ENCODE measurements at regions not wholly inside any gene's neighbourhood (a gene's known extent, or its start where the extent isn't known, plus 50 kb on each side); places are given as distances from the start of the nearest gene placed in this dataset.

- no peaks in the 10 kb centered on the region for H3K36me3 Mint-ChIP-seq (ENCODE audit: low read depth)
- TF ChIP-seq, protein P1, sequence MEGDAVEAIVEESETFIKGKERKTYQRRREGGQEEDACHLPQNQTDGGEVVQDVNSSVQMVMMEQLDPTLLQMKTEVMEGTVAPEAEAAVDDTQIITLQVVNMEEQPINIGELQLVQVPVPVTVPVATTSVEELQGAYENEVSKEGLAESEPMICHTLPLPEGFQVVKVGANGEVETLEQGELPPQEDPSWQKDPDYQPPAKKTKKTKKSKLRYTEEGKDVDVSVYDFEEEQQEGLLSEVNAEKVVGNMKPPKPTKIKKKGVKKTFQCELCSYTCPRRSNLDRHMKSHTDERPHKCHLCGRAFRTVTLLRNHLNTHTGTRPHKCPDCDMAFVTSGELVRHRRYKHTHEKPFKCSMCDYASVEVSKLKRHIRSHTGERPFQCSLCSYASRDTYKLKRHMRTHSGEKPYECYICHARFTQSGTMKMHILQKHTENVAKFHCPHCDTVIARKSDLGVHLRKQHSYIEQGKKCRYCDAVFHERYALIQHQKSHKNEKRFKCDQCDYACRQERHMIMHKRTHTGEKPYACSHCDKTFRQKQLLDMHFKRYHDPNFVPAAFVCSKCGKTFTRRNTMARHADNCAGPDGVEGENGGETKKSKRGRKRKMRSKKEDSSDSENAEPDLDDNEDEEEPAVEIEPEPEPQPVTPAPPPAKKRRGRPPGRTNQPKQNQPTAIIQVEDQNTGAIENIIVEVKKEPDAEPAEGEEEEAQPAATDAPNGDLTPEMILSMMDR (IDR thresholded peaks at IDR 0.05; ENCODE audit: unreplicated experiment in 3 of 3), result no peak
- no peaks in the 10 kb centered on the region for H3K9me3 Mint-ChIP-seq
- H3K27me3 Mint-ChIP-seq (ENCODE audit: low read depth), result no peaks in the 10 kb centered on the region
- peak overlapping the region in 2 of 3 experiments; percentile 4 to 11 for H3K27ac Mint-ChIP-seq
- H3K4me1 Mint-ChIP-seq, result peaks cover 54% of the 10 kb centered on the region
- no peak overlapping the region for H3K4me3 Mint-ChIP-seq
Measured at GRCh38 chr7:124452186-124452585, 313.4 kb downstream of the GPR37 start.

GRCh38 chr7:124449896-124450295 is 315.7 kb downstream of the GPR37 start:
- peaks cover 49% of the 10 kb centered on the region for H3K4me1 Mint-ChIP-seq

DNA sequence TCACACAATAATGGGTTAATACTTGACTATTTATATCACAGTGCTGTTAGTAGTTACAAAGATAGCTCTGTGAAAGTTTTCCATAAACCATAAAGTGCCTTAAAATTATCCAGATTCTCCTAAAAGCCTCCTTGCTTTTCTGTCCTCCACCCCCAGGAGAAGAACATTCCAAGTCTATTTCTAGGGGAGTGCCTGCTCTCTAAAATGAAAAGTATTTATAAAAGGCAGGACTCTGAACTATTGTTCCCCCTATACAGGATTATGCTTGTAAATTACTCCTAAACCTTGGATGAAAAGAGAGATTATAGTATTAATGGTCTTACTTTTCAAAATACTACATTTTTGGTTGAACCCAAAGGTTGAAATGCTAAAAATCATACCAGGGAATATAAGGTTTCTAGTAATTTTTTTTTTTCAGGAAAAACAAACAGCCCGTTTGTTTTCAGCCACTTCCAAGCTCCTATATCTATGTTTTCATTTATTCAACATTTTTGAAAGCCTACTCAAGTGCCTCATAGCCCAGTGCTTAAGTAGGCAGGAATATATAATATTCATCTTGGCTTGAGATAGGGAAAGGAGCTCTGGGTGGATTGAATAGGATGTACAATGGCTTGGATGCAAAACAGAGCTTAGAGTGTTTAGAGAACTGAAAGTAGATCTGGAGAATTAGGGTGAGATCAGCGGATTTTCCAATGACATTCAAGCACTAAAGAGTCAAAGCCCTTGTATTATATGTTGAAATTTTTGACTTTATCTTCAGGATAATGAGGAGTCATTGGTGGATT is 320.7 kb downstream of the GPR37 start:
- Mint-ChIP-seq H3K36me3 (ENCODE audit: low read depth) (no peaks in the 10 kb centered on the region), H3K27me3 (ENCODE audit: low read depth) (no peaks in the 10 kb centered on the region), H3K9me3 (no peaks in the 10 kb centered on the region), H3K4me1 (peaks cover 19% of the 10 kb centered on the region), H3K27ac (no peak overlapping the region), H3K4me3 (no peak overlapping the region)
- TF ChIP-seq, protein P1 (IDR thresholded peaks at IDR 0.05; ENCODE audit: unreplicated experiment in 3 of 3), result no peak

More at GRCh38 chr7:124449896-124450295, 315.7 kb downstream of the GPR37 start:
- no peaks in the 10 kb centered on the region for H3K9me3 Mint-ChIP-seq
- TF ChIP-seq, protein P1 (IDR thresholded peaks at IDR 0.05; ENCODE audit: unreplicated experiment in 3 of 3), result no peak
- H3K27ac Mint-ChIP-seq, result peak overlapping the region; percentile 50 to 67 (median 63)
- no peaks in the 10 kb centered on the region for H3K27me3 Mint-ChIP-seq (ENCODE audit: low read depth)
- peak overlapping the region in 1 of 3 experiments; percentile 51 for H3K4me3 Mint-ChIP-seq
- H3K36me3 Mint-ChIP-seq (ENCODE audit: low read depth), result no peaks in the 10 kb centered on the region

DNA sequence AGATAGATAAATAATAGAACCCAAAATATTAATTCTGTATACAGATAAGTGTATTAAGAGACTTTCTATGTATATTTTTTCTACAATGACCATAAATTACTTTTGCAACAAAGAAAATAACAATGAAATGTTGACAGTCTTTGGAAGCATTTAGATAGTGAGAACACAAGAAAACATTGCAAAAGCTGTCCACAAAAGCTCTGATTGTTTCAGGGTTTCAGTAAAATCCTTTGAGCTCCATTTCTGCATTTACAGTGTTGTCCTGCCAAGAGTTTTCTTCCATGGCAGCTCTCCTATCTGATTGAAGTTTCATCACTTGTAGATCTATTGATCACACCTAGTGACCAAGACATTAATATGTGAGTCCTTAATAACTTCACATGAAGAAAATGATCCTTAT is 321.8 kb downstream of the GPR37 start:
- no peak overlapping the region for H3K27ac Mint-ChIP-seq
- H3K4me1 Mint-ChIP-seq, result peaks cover 12% of the 10 kb centered on the region
- TF ChIP-seq, protein P1 (IDR thresholded peaks at IDR 0.05; ENCODE audit: unreplicated experiment in 3 of 3), result no peak
- no peaks in the 10 kb centered on the region for H3K27me3 Mint-ChIP-seq (ENCODE audit: low read depth)
- H3K4me3 Mint-ChIP-seq, result no peak overlapping the region
- no peaks in the 10 kb centered on the region for H3K9me3 Mint-ChIP-seq
- no peaks in the 10 kb centered on the region for H3K36me3 Mint-ChIP-seq (ENCODE audit: low read depth)

- no peaks in the 10 kb centered on the region for H3K27me3 Mint-ChIP-seq (ENCODE audit: low read depth)
- TF ChIP-seq, protein P1 (IDR thresholded peaks at IDR 0.05; ENCODE audit: unreplicated experiment in 3 of 3), result no peak
Measured at GRCh38 chr7:124440081-124440480, 325.5 kb downstream of the GPR37 start.

More at GRCh38 chr7:124440081-124440480, 325.5 kb downstream of the GPR37 start:
- H3K4me1 Mint-ChIP-seq, result peaks cover 2% of the 10 kb centered on the region
- no peak overlapping the region for H3K27ac Mint-ChIP-seq
- H3K36me3 Mint-ChIP-seq (ENCODE audit: low read depth), result no peaks in the 10 kb centered on the region
- no peaks in the 10 kb centered on the region for H3K9me3 Mint-ChIP-seq
- no peak overlapping the region for H3K4me3 Mint-ChIP-seq
